Mesenchymal stem cell (in vitro differentiated cells and primary cell): ENCODE measurements at regions not wholly inside any gene's neighbourhood (a gene's known extent, or its start where the extent isn't known, plus 50 kb on each side); places are given as distances from the start of the nearest gene placed in this dataset.
A peak's percentile ranks its signal among the peaks of the same experiment; 100 is the strongest.

Experiments used
- DNase-seq: peaks from one replicate; pipeline ENCODE4 v3.0.0-alpha.2; 2013
- H2AFZ ChIP-seq: one replicate; pipeline ENCODE4 v1.6.1; 2013; ENCODE audit warnings: low read depth, mild to moderate bottlenecking, control low read depth, inconsistent platforms, low read length, moderate library complexity
- H2AK5ac ChIP-seq: 2 replicates; pipeline ENCODE4 v1.6.1; 2013; ENCODE audit warnings: low read length, moderate library complexity, mild to moderate bottlenecking, inconsistent platforms; ENCODE audit not compliant: severe bottlenecking
- H2BK120ac ChIP-seq: one replicate; pipeline ENCODE4 v1.6.1; 2013; ENCODE audit warnings: low read depth, mild to moderate bottlenecking, inconsistent platforms, low read length, moderate library complexity
- H2BK12ac ChIP-seq, 2 experiments: one replicate each; pipeline ENCODE4 v1.6.1; 2013; ENCODE audit warnings: inconsistent platforms in 2 of 2, low read length in 2 of 2, mild to moderate bottlenecking in 2 of 2, moderate library complexity in 2 of 2, control low read depth in 1 of 2
- H2BK15ac ChIP-seq: one replicate; pipeline ENCODE4 v1.6.1; 2013; ENCODE audit warnings: mild to moderate bottlenecking, low read depth, inconsistent platforms; ENCODE audit not compliant: poor library complexity, severe bottlenecking
- H2BK5ac ChIP-seq: 2 replicates; pipeline ENCODE4 v1.6.1; 2013; ENCODE audit warnings: low read depth, mild to moderate bottlenecking, low read length, control low read depth, inconsistent platforms; ENCODE audit not compliant: poor library complexity, severe bottlenecking
- H3K14ac ChIP-seq, 2 experiments: one replicate each; pipeline ENCODE4 v1.6.1; 2013; ENCODE audit warnings: inconsistent platforms in 2 of 2, low read length in 2 of 2, control low read depth in 1 of 2, mild to moderate bottlenecking in 1 of 2, moderate library complexity in 1 of 2
- H3K18ac ChIP-seq, 2 experiments: one replicate each; pipeline ENCODE4 v1.6.1; 2013; ENCODE audit warnings: inconsistent platforms in 2 of 2, low read length in 2 of 2, control low read depth in 1 of 2, low read depth in 1 of 2, mild to moderate bottlenecking in 1 of 2
- H3K23ac ChIP-seq, 2 experiments: one replicate each; pipeline ENCODE4 v1.6.1; 2013; ENCODE audit warnings: inconsistent platforms in 2 of 2, low read length in 2 of 2, mild to moderate bottlenecking in 2 of 2, moderate library complexity in 2 of 2, control low read depth in 1 of 2
- H3K27ac ChIP-seq: 2 replicates; pipeline ENCODE4 v1.5.1; 2013; ENCODE audit warnings: mild to moderate bottlenecking, moderate library complexity, low read length, control low read depth, inconsistent platforms; ENCODE audit not compliant: poor library complexity, severe bottlenecking
- H3K27me3 ChIP-seq, 2 experiments: 2 replicates each; pipeline versions ENCODE4 v1.6.1 to v1.7.0; 2013; ENCODE audit warnings: low read length in 2 of 2, mild to moderate bottlenecking in 2 of 2, moderate library complexity in 2 of 2, control low read depth in 1 of 2, inconsistent platforms in 1 of 2; ENCODE audit not compliant: control insufficient read depth in 1 of 2, insufficient read depth in 1 of 2
- H3K36me3 ChIP-seq, 2 experiments: 2 replicates each; pipeline versions ENCODE4 v1.6.1 to v1.7.0; 2013; ENCODE audit warnings: low read length in 2 of 2, control low read depth in 1 of 2, inconsistent platforms in 1 of 2, low read depth in 1 of 2, mild to moderate bottlenecking in 1 of 2; ENCODE audit not compliant: insufficient read depth in 2 of 2, control insufficient read depth in 1 of 2
- H3K4ac ChIP-seq, 2 experiments: one replicate each; pipeline ENCODE4 v1.6.1; 2013; ENCODE audit warnings: inconsistent platforms in 2 of 2, low read length in 2 of 2, mild to moderate bottlenecking in 2 of 2, moderate library complexity in 2 of 2, control low read depth in 1 of 2, low read depth in 1 of 2
- H3K4me1 ChIP-seq: 2 replicates; pipeline ENCODE4 v1.6.1; 2013; ENCODE audit warnings: low read depth, low read length, control low read depth; ENCODE audit not compliant: control insufficient read depth, insufficient read depth
- H3K4me2 ChIP-seq: 2 replicates; pipeline ENCODE4 v1.6.1; 2013; ENCODE audit warnings: low read length, mild to moderate bottlenecking, inconsistent platforms; ENCODE audit not compliant: poor library complexity, severe bottlenecking
- H3K4me3 ChIP-seq, 2 experiments: 2 replicates each; pipeline versions ENCODE4 v1.5.1 to v1.7.0; 2013; ENCODE audit warnings: low read length in 2 of 2, mild to moderate bottlenecking in 2 of 2, control low read depth in 1 of 2, low read depth in 1 of 2; ENCODE audit not compliant: insufficient read depth in 1 of 2
- H3K79me1 ChIP-seq: replicated peaks from 2 replicates; pipeline ENCODE4 v1.6.1; 2013; ENCODE audit warnings: mild to moderate bottlenecking, control low read depth, low read length, inconsistent platforms; ENCODE audit not compliant: poor library complexity, severe bottlenecking
- H3K9ac ChIP-seq: 2 replicates; pipeline ENCODE4 v1.7.0; 2013; ENCODE audit warnings: mild to moderate bottlenecking, low read length, moderate library complexity
- H3K9me3 ChIP-seq: 2 replicates; pipeline ENCODE4 v1.7.0; 2013; ENCODE audit warnings: mild to moderate bottlenecking, low read length; ENCODE audit not compliant: control insufficient read depth
- H4K8ac ChIP-seq: one replicate; pipeline ENCODE4 v1.6.1; 2013; ENCODE audit warnings: inconsistent platforms, mild to moderate bottlenecking, low read length, moderate library complexity
- H4K91ac ChIP-seq: one replicate; pipeline ENCODE4 v1.6.1; 2013; ENCODE audit warnings: mild to moderate bottlenecking, low read length, inconsistent platforms
- WGBS: methylation state at CpG from one replicate; pipeline ENCODE4 v1.1.7; 2013; ENCODE audit warnings: mixed read lengths; 5-methylcytosine and 5-hydroxymethylcytosine counted together

GRCh38 chr21:16005996-16006395 is 276.2 kb downstream of the USP25 start:
- Histone ChIP-seq H2BK12ac (no peak overlapping the region), H4K91ac (no peak overlapping the region), H3K18ac (no peak overlapping the region), H2BK120ac (no peak overlapping the region), H3K4me1 (no peaks in the 10 kb centered on the region), H3K27ac (no peak overlapping the region), H4K8ac (no peak overlapping the region), H3K23ac (no peak overlapping the region), H3K4me2 (no peak overlapping the region), H3K4me3 (no peak overlapping the region), H3K4ac (no peak overlapping the region), H2AK5ac (no peak overlapping the region), H3K9me3 (peaks cover 9% of the 10 kb centered on the region), H2BK15ac (no peak overlapping the region), H3K14ac (no peak overlapping the region), H2AFZ (no peak overlapping the region), H3K9ac (no peak overlapping the region), H2BK5ac (no peak overlapping the region), H3K36me3 (no peaks in the 10 kb centered on the region), H3K27me3 (no peaks in the 10 kb centered on the region), H3K79me1 (no peaks in the 10 kb centered on the region)
- WGBS = 100% methylated on average over 1 of the region's 1 CpG
- no peak for DNase-seq

GRCh38 chr21:16007943-16008342 is 278.2 kb downstream of the USP25 start:
- Histone ChIP-seq H3K18ac (no peak overlapping the region), H3K9ac (no peak overlapping the region), H3K27ac (no peak overlapping the region), H2BK15ac (no peak overlapping the region), H3K79me1 (no peaks in the 10 kb centered on the region), H3K4me2 (no peak overlapping the region), H3K4me1 (no peaks in the 10 kb centered on the region), H3K36me3 (no peaks in the 10 kb centered on the region), H3K4me3 (no peak overlapping the region), H2BK5ac (no peak overlapping the region), H2BK120ac (no peak overlapping the region), H2BK12ac (no peak overlapping the region), H3K27me3 (no peaks in the 10 kb centered on the region), H4K8ac (no peak overlapping the region), H3K4ac (no peak overlapping the region), H4K91ac (no peak overlapping the region), H3K14ac (no peak overlapping the region), H2AK5ac (no peak overlapping the region), H3K9me3 (peaks cover 10% of the 10 kb centered on the region), H2AFZ (no peak overlapping the region), H3K23ac (no peak overlapping the region)
- 58% methylated on average over 2 of the region's 2 CpGs for WGBS
- no peak for DNase-seq

- no peak overlapping the region for H2AK5ac ChIP-seq
- H3K4me1 ChIP-seq = no peaks in the 10 kb centered on the region
- H3K4ac ChIP-seq = no peak overlapping the region
- no peak overlapping the region for H2BK120ac ChIP-seq
- H2BK12ac ChIP-seq = no peak overlapping the region
- H3K4me3 ChIP-seq = no peak overlapping the region
- no peak overlapping the region for H4K8ac ChIP-seq
- no peaks in the 10 kb centered on the region for H3K79me1 ChIP-seq
- H3K18ac ChIP-seq = no peak overlapping the region
- no peaks in the 10 kb centered on the region for H3K36me3 ChIP-seq
- H3K9ac ChIP-seq = no peak overlapping the region
- no peaks in the 10 kb centered on the region for H3K27me3 ChIP-seq
- H3K27ac ChIP-seq = no peak overlapping the region
- H2BK15ac ChIP-seq = no peak overlapping the region
- no peak overlapping the region for H3K14ac ChIP-seq
- H2BK5ac ChIP-seq = no peak overlapping the region
- H3K23ac ChIP-seq = no peak overlapping the region
- no peak overlapping the region for H2AFZ ChIP-seq
- 81% methylated on average over 2 of the region's 4 CpGs for WGBS
- no peak overlapping the region for H3K4me2 ChIP-seq
- DNase-seq = no peak
- no peak overlapping the region for H4K91ac ChIP-seq
- peaks cover 10% of the 10 kb centered on the region for H3K9me3 ChIP-seq
Observed at GRCh38 chr21:16011719-16012118, 281.9 kb downstream of the USP25 start.

- H2BK120ac ChIP-seq = no peak overlapping the region
- no peak overlapping the region for H3K4me2 ChIP-seq
- no peak overlapping the region for H2BK5ac ChIP-seq
- H2AK5ac ChIP-seq = no peak overlapping the region
- H2BK15ac ChIP-seq = no peak overlapping the region
- no peaks in the 10 kb centered on the region for H3K4me1 ChIP-seq
- H2AFZ ChIP-seq = no peak overlapping the region
- H3K36me3 ChIP-seq = no peaks in the 10 kb centered on the region
- H3K4ac ChIP-seq = no peak overlapping the region
- 33% methylated on average over 1 of the region's 2 CpGs for WGBS
- H4K91ac ChIP-seq = no peak overlapping the region
- H3K27me3 ChIP-seq = no peaks in the 10 kb centered on the region
- no peak overlapping the region for H3K14ac ChIP-seq
- DNase-seq = no peak
- H4K8ac ChIP-seq = no peak overlapping the region
- H3K79me1 ChIP-seq = no peaks in the 10 kb centered on the region
- H3K9ac ChIP-seq = peak overlapping the region; percentile 74
- H3K23ac ChIP-seq = no peak overlapping the region
- H3K18ac ChIP-seq = no peak overlapping the region
- H3K9me3 ChIP-seq = peaks cover 10% of the 10 kb centered on the region
- H3K4me3 ChIP-seq = no peak overlapping the region
- H3K27ac ChIP-seq = no peak overlapping the region
- no peak overlapping the region for H2BK12ac ChIP-seq
Observed at GRCh38 chr21:16013570-16013969, 283.8 kb downstream of the USP25 start.
